ENCODE measurements at regions not wholly inside any gene's neighbourhood (a gene's known extent, or its start where the extent isn't known, plus 50 kb on each side); places are given as distances from the start of the nearest gene placed in this dataset.

DNA sequence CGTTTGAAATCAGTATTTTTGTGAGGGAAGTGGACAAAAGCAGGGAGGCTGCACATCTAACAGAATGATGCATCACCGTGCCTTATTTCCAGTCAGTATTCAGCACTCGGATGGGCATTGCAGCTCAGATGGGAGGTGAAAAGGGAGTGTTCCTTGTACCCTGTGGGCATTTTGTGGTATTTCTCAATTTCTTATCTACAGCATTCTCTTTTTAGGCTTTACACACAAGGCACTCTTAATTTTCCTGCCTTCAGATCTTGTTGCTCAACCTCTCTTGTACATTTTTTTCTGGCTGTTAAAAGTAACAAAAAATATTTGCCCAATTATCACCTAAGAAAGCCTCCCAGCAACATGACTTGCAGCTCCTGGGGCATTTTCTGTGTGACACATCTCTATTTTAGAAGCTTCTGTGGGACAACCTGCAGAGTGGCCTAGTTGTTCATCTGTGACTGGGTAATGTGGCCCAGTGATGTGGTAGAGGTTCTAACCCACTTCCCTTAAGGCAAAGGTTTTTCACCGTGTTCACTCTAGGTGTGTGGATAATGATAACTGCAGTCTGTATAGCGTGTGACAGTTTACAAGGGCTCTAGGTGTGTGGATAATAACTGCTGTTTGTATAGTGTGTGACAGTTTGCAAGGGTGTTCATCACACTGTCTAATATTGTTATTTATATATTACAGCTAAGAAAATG, 257.2 kb downstream of the PTGER3 start:
- TF ChIP-seq CTCF (IDR thresholded peaks at IDR 0.05 in 2 of 3, conservative IDR thresholded peaks at IDR 0.05 in 1 of 3; ENCODE audit: control insufficient read depth in 2 of 3, extremely low read depth in 1 of 3, insufficient read depth in 1 of 3, low read depth in 3 of 3, low read length in 3 of 3) (no peak), ASH2L (IDR thresholded peaks at IDR 0.05; ENCODE audit: borderline replicate concordance, low read depth) (no peak), RAD21 (IDR thresholded peaks at IDR 0.05; ENCODE audit: insufficient read depth, low read depth, low read length) (no peak), CEBPB (IDR thresholded peaks at IDR 0.05; ENCODE audit: borderline replicate concordance in 1 of 2, low read depth in 2 of 2, low read length in 2 of 2) (no peak), KAT2A (conservative IDR thresholded peaks at IDR 0.05; ENCODE audit: control insufficient read depth, low read depth, low read length) (no peak), SMC3 (IDR thresholded peaks at IDR 0.05; ENCODE audit: borderline replicate concordance, low read length) (no peak), BCL11A (IDR thresholded peaks at IDR 0.05; ENCODE audit: low read depth, low read length) (no peak)
- TF ChIP-seq, protein P1, sequence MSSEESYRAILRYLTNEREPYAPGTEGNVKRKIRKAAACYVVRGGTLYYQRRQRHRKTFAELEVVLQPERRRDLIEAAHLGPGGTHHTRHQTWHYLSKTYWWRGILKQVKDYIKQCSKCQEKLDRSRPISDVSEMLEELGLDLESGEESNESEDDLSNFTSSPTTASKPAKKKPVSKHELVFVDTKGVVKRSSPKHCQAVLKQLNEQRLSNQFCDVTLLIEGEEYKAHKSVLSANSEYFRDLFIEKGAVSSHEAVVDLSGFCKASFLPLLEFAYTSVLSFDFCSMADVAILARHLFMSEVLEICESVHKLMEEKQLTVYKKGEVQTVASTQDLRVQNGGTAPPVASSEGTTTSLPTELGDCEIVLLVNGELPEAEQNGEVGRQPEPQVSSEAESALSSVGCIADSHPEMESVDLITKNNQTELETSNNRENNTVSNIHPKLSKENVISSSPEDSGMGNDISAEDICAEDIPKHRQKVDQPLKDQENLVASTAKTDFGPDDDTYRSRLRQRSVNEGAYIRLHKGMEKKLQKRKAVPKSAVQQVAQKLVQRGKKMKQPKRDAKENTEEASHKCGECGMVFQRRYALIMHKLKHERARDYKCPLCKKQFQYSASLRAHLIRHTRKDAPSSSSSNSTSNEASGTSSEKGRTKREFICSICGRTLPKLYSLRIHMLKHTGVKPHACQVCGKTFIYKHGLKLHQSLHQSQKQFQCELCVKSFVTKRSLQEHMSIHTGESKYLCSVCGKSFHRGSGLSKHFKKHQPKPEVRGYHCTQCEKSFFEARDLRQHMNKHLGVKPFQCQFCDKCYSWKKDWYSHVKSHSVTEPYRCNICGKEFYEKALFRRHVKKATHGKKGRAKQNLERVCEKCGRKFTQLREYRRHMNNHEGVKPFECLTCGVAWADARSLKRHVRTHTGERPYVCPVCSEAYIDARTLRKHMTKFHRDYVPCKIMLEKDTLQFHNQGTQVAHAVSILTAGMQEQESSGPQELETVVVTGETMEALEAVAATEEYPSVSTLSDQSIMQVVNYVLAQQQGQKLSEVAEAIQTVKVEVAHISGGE (CRISPR knock-in tag; IDR thresholded peaks at IDR 0.05) = no peak

All from GM12878 (cell line).